GM21381 (cell line): ENCODE measurements at regions not wholly inside any gene's neighbourhood (a gene's known extent, or its start where the extent isn't known, plus 50 kb on each side); places are given as distances from the start of the nearest gene placed in this dataset.
"Not testable (repeated sequence)": the region's sequence is repeated elsewhere in the genome, so short reads cannot be mapped to it uniquely, and the experiment has no call there.

Source experiments
- ATAC-seq: cut with Tn5 transposase; IDR thresholded peaks from one replicate; pipeline ENCODE4 v1.9.1; 2021; ENCODE audit warnings: mild to moderate bottlenecking, moderate library complexity; ENCODE audit not compliant: unreplicated experiment

- ATAC-seq, result no peak
These were observed 766.0 kb downstream of the TRIML1 start for GRCh38 chr4:188905248-188905647.

GRCh38 chr4:188911199-188911598, 772.0 kb downstream of the TRIML1 start:
- no peak for ATAC-seq

GRCh38 chr4:188911707-188912106, 772.5 kb downstream of the TRIML1 start:
- no peak for ATAC-seq

- ATAC-seq, result no peak
These were observed 775.9 kb downstream of the TRIML1 start for GRCh38 chr4:188915175-188915574.

GRCh38 chr4:188918787-188919186, 779.5 kb downstream of the TRIML1 start:
- no peak for ATAC-seq

- ATAC-seq, result no peak
These were observed 791.6 kb downstream of the TRIML1 start for GRCh38 chr4:188930822-188931221.

- no peak for ATAC-seq
These were observed 795.2 kb downstream of the TRIML1 start for GRCh38 chr4:188934320-188934962.

- no peak for ATAC-seq
These were observed 802.4 kb downstream of the TRIML1 start for GRCh38 chr4:188941524-188942119.

- ATAC-seq, result no peak
These were observed 803.4 kb downstream of the TRIML1 start for GRCh38 chr4:188942606-188943005.

- no peak for ATAC-seq
These were observed 810.4 kb downstream of the TRIML1 start for GRCh38 chr4:188949596-188949995.

GRCh38 chr4:188955066-188955465, 815.8 kb downstream of the TRIML1 start:
- ATAC-seq, result no peak

- no peak for ATAC-seq
These were observed 817.3 kb downstream of the TRIML1 start for GRCh38 chr4:188956566-188956965.

- no peak for ATAC-seq
These were observed 819.1 kb downstream of the TRIML1 start for GRCh38 chr4:188958346-188958745.

GRCh38 chr4:188959424-188959823, 820.2 kb downstream of the TRIML1 start:
- ATAC-seq, result no peak

- ATAC-seq, result no peak
These were observed 821.3 kb downstream of the TRIML1 start for GRCh38 chr4:188960411-188961093.

GRCh38 chr4:188971125-188971524, 831.9 kb downstream of the TRIML1 start:
- no peak for ATAC-seq

GRCh38 chr4:188975271-188975670, 836.0 kb downstream of the TRIML1 start:
- ATAC-seq, result no peak

- ATAC-seq, result no peak
These were observed 837.4 kb downstream of the TRIML1 start for GRCh38 chr4:188976644-188977115.

GRCh38 chr4:188977232-188977631, 838.0 kb downstream of the TRIML1 start:
- not testable (repeated sequence) for ATAC-seq

GRCh38 chr4:188984518-188984917, 845.3 kb downstream of the TRIML1 start:
- no peak for ATAC-seq

- ATAC-seq, result no peak
These were observed 847.0 kb downstream of the TRIML1 start for GRCh38 chr4:188986271-188986689.

GRCh38 chr4:188987011-188987410, 847.8 kb downstream of the TRIML1 start:
- ATAC-seq, result no peak
